Mesendoderm (in vitro differentiated cells): ENCODE measurements at regions not wholly inside any gene's neighbourhood (a gene's known extent, or its start where the extent isn't known, plus 50 kb on each side); places are given as distances from the start of the nearest gene placed in this dataset.

Experiments
- DNase-seq: peaks from one replicate; pipeline ENCODE4 v3.0.0; 2013
- H2AK5ac ChIP-seq: 2 replicates; pipeline ENCODE4 v1.6.1; 2013; ENCODE audit warnings: low read length, inconsistent platforms
- H2BK120ac ChIP-seq: 2 replicates; pipeline ENCODE4 v1.6.1; 2013; ENCODE audit warnings: low read depth, mild to moderate bottlenecking, low read length, moderate library complexity, mixed read lengths
- H2BK15ac ChIP-seq: replicated peaks from 2 replicates; pipeline ENCODE4 v1.6.1; 2013; ENCODE audit warnings: low read depth, mild to moderate bottlenecking, moderate library complexity
- H2BK5ac ChIP-seq: 2 replicates; pipeline ENCODE4 v1.6.1; 2013; ENCODE audit warnings: low read length, inconsistent platforms
- H3K18ac ChIP-seq: 2 replicates; pipeline ENCODE4 v1.6.1; 2013; ENCODE audit warnings: mild to moderate bottlenecking, low read length, mixed read lengths
- H3K23ac ChIP-seq: one replicate; pipeline ENCODE4 v1.6.1; 2013; ENCODE audit warnings: low read length
- H3K27ac ChIP-seq: 2 replicates; pipeline ENCODE4 v1.5.1; 2013; ENCODE audit warnings: low read depth, mild to moderate bottlenecking, inconsistent platforms, low read length, moderate library complexity
- H3K27me3 ChIP-seq: 2 replicates; pipeline ENCODE4 v1.6.1; 2013; ENCODE audit warnings: low read length, control low read depth, mild to moderate bottlenecking, inconsistent platforms; ENCODE audit not compliant: insufficient read depth, poor library complexity
- H3K36me3 ChIP-seq: 2 replicates; pipeline ENCODE4 v1.6.1; 2013; ENCODE audit warnings: low read length, inconsistent platforms; ENCODE audit not compliant: control insufficient read depth, insufficient read depth
- H3K4ac ChIP-seq: one replicate; pipeline ENCODE4 v1.6.1; 2013; ENCODE audit warnings: low read depth, mild to moderate bottlenecking, low read length, moderate library complexity
- H3K4me1 ChIP-seq: 2 replicates; pipeline ENCODE4 v1.6.1; 2013; ENCODE audit warnings: low read depth, low read length, inconsistent platforms; ENCODE audit not compliant: control insufficient read depth
- H3K4me2 ChIP-seq: 2 replicates; pipeline ENCODE4 v1.6.1; 2013; ENCODE audit warnings: low read length
- H3K4me3 ChIP-seq: 2 replicates; pipeline ENCODE4 v1.5.1; 2013; ENCODE audit warnings: mild to moderate bottlenecking, low read length
- H3K56ac ChIP-seq: one replicate; pipeline ENCODE4 v1.6.1; 2013; ENCODE audit warnings: low read length
- H3K79me1 ChIP-seq: 2 replicates; pipeline ENCODE4 v1.6.1; 2013; ENCODE audit warnings: low read length, inconsistent platforms
- H3K79me2 ChIP-seq: 2 replicates; pipeline ENCODE4 v1.6.1; 2013; ENCODE audit warnings: mild to moderate bottlenecking, low read length; ENCODE audit not compliant: control insufficient read depth, insufficient read depth
- H3K9ac ChIP-seq: 2 replicates; pipeline ENCODE4 v1.6.1; 2013; ENCODE audit warnings: low read length, inconsistent platforms
- H4K5ac ChIP-seq: one replicate; pipeline ENCODE4 v1.6.1; 2013; ENCODE audit warnings: low read length
- H4K8ac ChIP-seq: one replicate; pipeline ENCODE4 v1.6.1; 2013; ENCODE audit warnings: low read depth, mild to moderate bottlenecking, control low read depth, low read length, moderate library complexity
- WGBS: extraction: QIAGEN DNeasy Blood & Tissue Kit; methylation state at CpG from one replicate; pipeline ENCODE4 v1.1.7; 2013; ENCODE audit warnings: low lambda C conversion rate, missing lambda C conversion rate; ENCODE audit not compliant: insufficient coverage; ENCODE audit errors: extremely low coverage; 5-methylcytosine and 5-hydroxymethylcytosine counted together

DNA sequence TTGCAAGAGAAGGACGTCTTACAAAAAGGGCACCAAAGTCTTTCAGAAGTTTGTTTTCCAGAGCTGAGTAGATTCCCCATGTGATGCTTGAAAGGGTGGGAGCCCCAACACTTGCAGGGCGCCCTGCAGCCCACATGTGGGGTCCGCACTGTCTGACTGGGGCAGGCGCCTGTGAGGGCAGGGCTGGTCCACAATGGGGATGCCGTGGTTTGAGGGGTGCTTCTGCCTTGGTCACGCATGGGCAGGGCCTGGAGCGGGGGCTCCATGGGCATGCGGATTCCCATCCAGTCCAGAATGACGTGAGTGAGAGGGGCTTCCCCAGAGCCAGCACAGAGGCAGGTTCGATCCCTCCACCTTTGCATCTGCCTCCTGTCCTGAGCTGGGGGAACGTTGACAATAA lies 101.5 kb upstream of the SHH start:
- Histone ChIP-seq H4K8ac (no peak overlapping the region), H3K4ac (no peak overlapping the region), H4K5ac (no peak overlapping the region), H3K36me3 (no peaks in the 10 kb centered on the region), H2BK120ac (no peak overlapping the region), H3K18ac (no peak overlapping the region), H3K27ac (no peak overlapping the region), H3K4me1 (no peaks in the 10 kb centered on the region), H2AK5ac (no peak overlapping the region), H3K27me3 (no peaks in the 10 kb centered on the region), H3K79me1 (no peaks in the 10 kb centered on the region), H3K56ac (no peak overlapping the region), H3K23ac (no peak overlapping the region), H3K4me3 (no peak overlapping the region), H2BK5ac (no peak overlapping the region), H3K4me2 (no peak overlapping the region), H3K9ac (no peak overlapping the region), H2BK15ac (no peak overlapping the region), H3K79me2 (no peaks in the 10 kb centered on the region)
- no CpG with 5 or more reads among the region's 11 CpGs for WGBS
- DNase-seq, result no peak

DNA sequence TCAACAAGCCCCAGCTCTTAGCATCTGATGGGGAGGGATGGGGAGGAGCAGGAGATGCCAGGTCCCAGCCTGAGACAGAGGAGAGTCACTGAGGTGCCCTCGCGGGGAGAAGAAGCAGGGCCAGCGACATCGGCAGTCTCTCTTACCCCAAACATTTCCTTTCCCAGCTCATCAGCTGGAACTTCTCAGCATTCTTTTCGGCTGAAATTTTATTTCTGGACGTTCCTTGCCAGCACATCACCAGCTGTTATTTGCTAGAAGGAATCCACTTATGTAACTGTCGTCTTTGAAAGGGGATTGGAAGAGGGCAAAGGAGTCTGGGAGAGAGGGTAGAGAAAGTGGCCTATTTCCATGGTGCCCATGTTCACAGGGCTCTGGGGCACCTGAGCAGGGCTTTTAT lies 101.0 kb upstream of the SHH start:
- no peak overlapping the region for H3K18ac ChIP-seq
- no peak overlapping the region for H4K5ac ChIP-seq
- H3K79me1 ChIP-seq, result no peaks in the 10 kb centered on the region
- no peak overlapping the region for H3K4me3 ChIP-seq
- H3K36me3 ChIP-seq, result no peaks in the 10 kb centered on the region
- H3K9ac ChIP-seq, result no peak overlapping the region
- no peak overlapping the region for H3K23ac ChIP-seq
- H3K4ac ChIP-seq, result no peak overlapping the region
- H3K27me3 ChIP-seq, result no peaks in the 10 kb centered on the region
- H2BK5ac ChIP-seq, result no peak overlapping the region
- H3K4me2 ChIP-seq, result no peak overlapping the region
- no peaks in the 10 kb centered on the region for H3K79me2 ChIP-seq
- no peak overlapping the region for H4K8ac ChIP-seq
- H2BK120ac ChIP-seq, result no peak overlapping the region
- no peak overlapping the region for H2BK15ac ChIP-seq
- no peak overlapping the region for H3K27ac ChIP-seq
- H3K4me1 ChIP-seq, result no peaks in the 10 kb centered on the region
- H2AK5ac ChIP-seq, result no peak overlapping the region
- no peak for DNase-seq
- H3K56ac ChIP-seq, result no peak overlapping the region
- no CpG with 5 or more reads among the region's 7 CpGs for WGBS

GRCh38 chr7:155911471-155912105 lies 99.3 kb upstream of the SHH start:
- Histone ChIP-seq H3K4ac (no peak overlapping the region), H2BK15ac (no peak overlapping the region), H3K9ac (no peak overlapping the region), H2AK5ac (no peak overlapping the region), H3K18ac (no peak overlapping the region), H4K8ac (no peak overlapping the region), H2BK120ac (no peak overlapping the region), H3K27ac (no peak overlapping the region), H2BK5ac (no peak overlapping the region), H3K4me1 (no peaks in the 10 kb centered on the region), H3K79me2 (no peaks in the 10 kb centered on the region), H3K4me3 (no peak overlapping the region), H3K79me1 (no peaks in the 10 kb centered on the region), H3K56ac (no peak overlapping the region), H3K27me3 (no peaks in the 10 kb centered on the region), H3K23ac (no peak overlapping the region), H3K36me3 (no peaks in the 10 kb centered on the region), H4K5ac (no peak overlapping the region), H3K4me2 (no peak overlapping the region)
- DNase-seq, result no peak
- no CpG with 5 or more reads among the region's 8 CpGs for WGBS

- H3K9ac ChIP-seq, result no peak overlapping the region
- peak overlapping the region; percentile 65 for H3K56ac ChIP-seq
- H2BK120ac ChIP-seq, result no peak overlapping the region
- H2BK15ac ChIP-seq, result no peak overlapping the region
- no peak overlapping the region for H3K18ac ChIP-seq
- no peak overlapping the region for H4K8ac ChIP-seq
- WGBS, result no CpG with 5 or more reads among the region's 9 CpGs
- H3K79me1 ChIP-seq, result no peaks in the 10 kb centered on the region
- no peak overlapping the region for H3K27ac ChIP-seq
- H3K23ac ChIP-seq, result no peak overlapping the region
- peak overlapping the region; percentile 77 for H2AK5ac ChIP-seq
- no peak overlapping the region for H2BK5ac ChIP-seq
- H3K27me3 ChIP-seq, result no peaks in the 10 kb centered on the region
- peak; percentile 10 for DNase-seq
- H4K5ac ChIP-seq, result no peak overlapping the region
- H3K4me2 ChIP-seq, result no peak overlapping the region
- no peak overlapping the region for H3K4me3 ChIP-seq
- H3K4me1 ChIP-seq, result no peaks in the 10 kb centered on the region
- H3K4ac ChIP-seq, result no peak overlapping the region
- H3K36me3 ChIP-seq, result no peaks in the 10 kb centered on the region
- no peaks in the 10 kb centered on the region for H3K79me2 ChIP-seq
Observed at GRCh38 chr7:155908385-155908784, 96.1 kb upstream of the SHH start.

GRCh38 chr7:155907450-155908200 lies 95.4 kb upstream of the SHH start:
- no CpG with 5 or more reads among the region's 8 CpGs for WGBS
- no peak overlapping the region for H4K5ac ChIP-seq
- no peak overlapping the region for H3K4me2 ChIP-seq
- H3K56ac ChIP-seq, result no peak overlapping the region
- no peaks in the 10 kb centered on the region for H3K79me2 ChIP-seq
- no peaks in the 10 kb centered on the region for H3K79me1 ChIP-seq
- no peaks in the 10 kb centered on the region for H3K4me1 ChIP-seq
- no peak overlapping the region for H3K9ac ChIP-seq
- H4K8ac ChIP-seq, result no peak overlapping the region
- no peak overlapping the region for H3K4me3 ChIP-seq
- H3K4ac ChIP-seq, result no peak overlapping the region
- H2BK5ac ChIP-seq, result no peak overlapping the region
- H3K36me3 ChIP-seq, result no peaks in the 10 kb centered on the region
- H2AK5ac ChIP-seq, result no peak overlapping the region
- no peak overlapping the region for H3K27ac ChIP-seq
- no peak overlapping the region for H2BK15ac ChIP-seq
- no peak overlapping the region for H3K23ac ChIP-seq
- no peak overlapping the region for H3K18ac ChIP-seq
- DNase-seq, result no peak
- H2BK120ac ChIP-seq, result no peak overlapping the region
- no peaks in the 10 kb centered on the region for H3K27me3 ChIP-seq
